DMS53 treated with DMSO at 0.1 percent for 48 hours (cell line): ENCODE measurements at regions not wholly inside any gene's neighbourhood (a gene's known extent, or its start where the extent isn't known, plus 50 kb on each side); places are given as distances from the start of the nearest gene placed in this dataset.

Experiments
- DNase-seq: peaks from one replicate; lab custom pipeline; 2025; ENCODE audit not compliant: unreplicated experiment; lab: John Stamatoyannopoulos, UW

- no peak for DNase-seq
Observed at GRCh38 chr20:11076434-11077105, 402.8 kb upstream of the JAG1 start.

GRCh38 chr20:11077226-11077625 lies 403.4 kb upstream of the JAG1 start:
- no peak for DNase-seq

GRCh38 chr20:11080010-11080409 lies 406.2 kb upstream of the JAG1 start:
- no peak for DNase-seq

GRCh38 chr20:11080781-11081377 lies 407.1 kb upstream of the JAG1 start:
- no peak for DNase-seq

GRCh38 chr20:11083841-11084240 lies 410.0 kb upstream of the JAG1 start:
- DNase-seq, result no peak

GRCh38 chr20:11084508-11084907 lies 410.7 kb upstream of the JAG1 start:
- no peak for DNase-seq

- no peak for DNase-seq
Observed at GRCh38 chr20:11086970-11087369, 413.2 kb upstream of the JAG1 start.

- no peak for DNase-seq
Observed at GRCh38 chr20:11090751-11091150, 417.0 kb upstream of the JAG1 start.

GRCh38 chr20:11091511-11091910 lies 417.7 kb upstream of the JAG1 start:
- no peak for DNase-seq

- no peak for DNase-seq
Observed at GRCh38 chr20:11092151-11092550, 418.4 kb upstream of the JAG1 start.

- no peak for DNase-seq
Observed at GRCh38 chr20:11094196-11094595, 420.4 kb upstream of the JAG1 start.

- DNase-seq, result no peak
Observed at GRCh38 chr20:11094711-11095110, 420.9 kb upstream of the JAG1 start.

GRCh38 chr20:11098888-11099287 lies 425.1 kb upstream of the JAG1 start:
- no peak for DNase-seq

GRCh38 chr20:11101243-11101642 lies 427.4 kb upstream of the JAG1 start:
- no peak for DNase-seq

GRCh38 chr20:11101696-11102095 lies 427.9 kb upstream of the JAG1 start:
- DNase-seq, result no peak

- no peak for DNase-seq
Observed at GRCh38 chr20:11103866-11104265, 430.1 kb upstream of the JAG1 start.

GRCh38 chr20:11108102-11108810 lies 434.5 kb upstream of the JAG1 start:
- no peak for DNase-seq

- DNase-seq, result no peak
Observed at GRCh38 chr20:11110535-11110934, 436.7 kb upstream of the JAG1 start.

GRCh38 chr20:11111191-11111590 lies 437.4 kb upstream of the JAG1 start:
- DNase-seq, result no peak

- peak; percentile 92 for DNase-seq
Observed at GRCh38 chr20:11112832-11113231, 439.0 kb upstream of the JAG1 start.

GRCh38 chr20:11114382-11114781 lies 440.6 kb upstream of the JAG1 start:
- no peak for DNase-seq

GRCh38 chr20:11117808-11118528 lies 444.2 kb upstream of the JAG1 start:
- DNase-seq, result peak; percentile 21
